ENCODE measurements at regions not wholly inside any gene's neighbourhood (a gene's known extent, or its start where the extent isn't known, plus 50 kb on each side); places are given as distances from the start of the nearest gene placed in this dataset.
"Not testable (repeated sequence)": the region's sequence is repeated elsewhere in the genome, so short reads cannot be mapped to it uniquely, and the experiment has no call there.

- TF ChIP-seq, protein P1, sequence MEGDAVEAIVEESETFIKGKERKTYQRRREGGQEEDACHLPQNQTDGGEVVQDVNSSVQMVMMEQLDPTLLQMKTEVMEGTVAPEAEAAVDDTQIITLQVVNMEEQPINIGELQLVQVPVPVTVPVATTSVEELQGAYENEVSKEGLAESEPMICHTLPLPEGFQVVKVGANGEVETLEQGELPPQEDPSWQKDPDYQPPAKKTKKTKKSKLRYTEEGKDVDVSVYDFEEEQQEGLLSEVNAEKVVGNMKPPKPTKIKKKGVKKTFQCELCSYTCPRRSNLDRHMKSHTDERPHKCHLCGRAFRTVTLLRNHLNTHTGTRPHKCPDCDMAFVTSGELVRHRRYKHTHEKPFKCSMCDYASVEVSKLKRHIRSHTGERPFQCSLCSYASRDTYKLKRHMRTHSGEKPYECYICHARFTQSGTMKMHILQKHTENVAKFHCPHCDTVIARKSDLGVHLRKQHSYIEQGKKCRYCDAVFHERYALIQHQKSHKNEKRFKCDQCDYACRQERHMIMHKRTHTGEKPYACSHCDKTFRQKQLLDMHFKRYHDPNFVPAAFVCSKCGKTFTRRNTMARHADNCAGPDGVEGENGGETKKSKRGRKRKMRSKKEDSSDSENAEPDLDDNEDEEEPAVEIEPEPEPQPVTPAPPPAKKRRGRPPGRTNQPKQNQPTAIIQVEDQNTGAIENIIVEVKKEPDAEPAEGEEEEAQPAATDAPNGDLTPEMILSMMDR (IDR thresholded peaks at IDR 0.05): not testable (repeated sequence)
- TF ChIP-seq POLR2A (IDR thresholded peaks at IDR 0.05): not testable (repeated sequence)
These were observed 207.1 kb upstream of the PRKX start for GRCh38 chrX:3920424-3921017.
